ENCODE measurements at regions not wholly inside any gene's neighbourhood (a gene's known extent, or its start where the extent isn't known, plus 50 kb on each side); places are given as distances from the start of the nearest gene placed in this dataset.
"Not testable (repeated sequence)": the region's sequence is repeated elsewhere in the genome, so short reads cannot be mapped to it uniquely, and the experiment has no call there.

DNA sequence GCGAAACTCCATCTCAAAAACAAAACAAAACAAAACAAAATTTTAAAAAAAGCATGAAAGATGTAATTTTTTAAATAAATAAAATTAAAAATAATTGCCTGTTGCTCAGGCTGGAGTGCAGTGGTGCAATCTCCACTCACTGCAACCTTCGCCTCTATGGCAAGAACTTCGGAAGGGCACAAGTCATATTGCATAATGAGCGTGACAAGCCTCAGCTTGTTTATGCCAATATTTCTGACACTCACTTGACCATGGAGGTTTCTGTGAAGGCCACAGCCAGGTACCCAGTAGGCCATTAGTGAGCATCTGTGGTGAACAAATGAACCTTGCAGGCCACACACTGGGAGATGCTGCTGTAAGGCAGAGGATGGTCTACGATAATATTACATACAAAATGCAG, 106.1 kb upstream of the KMT2C start:
- H3K36me3 ChIP-seq (ENCODE audit: control insufficient read depth, insufficient read depth, low read length) = no peaks in the 10 kb centered on the region
- H3K4me1 ChIP-seq (ENCODE audit: control insufficient read depth, insufficient read depth, low read length) = peaks cover 12% of the 10 kb centered on the region
- no peak overlapping the region for H3K27ac ChIP-seq (ENCODE audit: low read depth, low read length)
- no peak overlapping the region for H3K9ac ChIP-seq (ENCODE audit: low read depth, low read length)
- H3K4me3 ChIP-seq (ENCODE audit: low read depth, low read length) = no peak overlapping the region
- no peaks in the 10 kb centered on the region for H3K27me3 ChIP-seq (ENCODE audit: control insufficient read depth, insufficient read depth, low read length)
- no peaks in the 10 kb centered on the region for H3K9me3 ChIP-seq (ENCODE audit: control insufficient read depth, insufficient read depth, low read length)

DNA sequence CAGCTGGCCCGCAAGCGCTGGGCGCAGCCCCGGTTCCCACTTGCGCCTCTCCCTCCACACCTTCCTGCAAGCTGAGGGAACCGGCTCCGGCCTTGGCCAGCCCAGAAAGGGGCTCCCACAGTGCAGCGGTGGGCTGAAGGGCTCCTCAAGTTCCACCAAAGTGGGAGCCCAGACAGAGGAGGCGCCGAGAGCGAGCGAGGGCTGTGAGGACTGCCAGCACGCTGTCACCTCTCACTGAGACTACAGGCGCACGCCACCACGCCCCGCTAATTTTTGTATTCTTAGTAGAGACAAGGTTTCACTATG, 103.3 kb upstream of the KMT2C start:
- not testable (repeated sequence) for H3K9ac ChIP-seq (ENCODE audit: low read depth, low read length); H3K27ac ChIP-seq (ENCODE audit: low read depth, low read length); H3K36me3 ChIP-seq (ENCODE audit: control insufficient read depth, insufficient read depth, low read length); H3K4me1 ChIP-seq (ENCODE audit: control insufficient read depth, insufficient read depth, low read length); H3K27me3 ChIP-seq (ENCODE audit: control insufficient read depth, insufficient read depth, low read length); H3K4me3 ChIP-seq (ENCODE audit: low read depth, low read length); H3K9me3 ChIP-seq (ENCODE audit: control insufficient read depth, insufficient read depth, low read length)

DNA sequence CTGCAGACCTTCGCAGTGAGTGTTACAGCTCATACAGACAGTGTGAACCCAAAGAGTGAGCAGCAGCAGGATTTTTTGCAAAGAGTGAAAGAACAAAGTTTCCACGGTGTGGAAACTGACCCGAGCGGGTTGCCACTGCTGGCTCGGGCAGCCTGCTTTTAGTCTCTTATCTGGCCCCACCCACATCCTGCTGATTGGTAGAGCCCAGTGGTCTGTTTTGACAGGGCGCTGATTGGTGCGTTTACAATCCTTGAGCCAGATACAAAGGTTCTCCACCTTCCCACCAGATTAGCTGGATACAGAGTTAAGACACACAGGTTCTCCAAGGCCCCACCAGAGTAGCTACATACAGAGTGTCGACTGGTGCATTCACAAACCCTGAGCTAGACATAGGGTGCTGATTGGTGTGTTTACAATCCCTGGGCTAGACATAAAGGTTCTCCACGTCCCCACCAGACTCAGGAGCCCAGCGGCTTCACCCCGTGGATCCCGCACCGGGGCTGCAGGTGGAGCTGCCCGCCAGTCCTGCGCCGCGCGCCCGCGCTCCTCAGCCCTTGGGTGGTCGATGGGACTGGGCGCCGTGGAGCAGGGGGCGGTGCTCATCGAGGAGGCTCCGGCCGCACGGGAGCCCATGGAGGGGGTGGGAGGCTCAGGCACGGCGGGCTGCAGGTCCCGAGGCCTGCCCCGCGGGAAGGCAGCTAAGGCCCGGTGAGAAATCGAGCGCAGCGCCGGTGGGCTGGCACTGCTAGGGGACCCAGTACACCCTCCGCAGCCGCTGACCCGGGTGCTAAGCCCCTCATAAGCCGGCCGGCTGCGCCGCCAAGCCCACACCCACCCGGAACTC, 102.8 kb upstream of the KMT2C start:
- H3K27me3 ChIP-seq (ENCODE audit: control insufficient read depth, insufficient read depth, low read length); H3K4me3 ChIP-seq (ENCODE audit: low read depth, low read length); H3K4me1 ChIP-seq (ENCODE audit: control insufficient read depth, insufficient read depth, low read length); H3K27ac ChIP-seq (ENCODE audit: low read depth, low read length); H3K36me3 ChIP-seq (ENCODE audit: control insufficient read depth, insufficient read depth, low read length); H3K9ac ChIP-seq (ENCODE audit: low read depth, low read length); H3K9me3 ChIP-seq (ENCODE audit: control insufficient read depth, insufficient read depth, low read length): not testable (repeated sequence)

DNA sequence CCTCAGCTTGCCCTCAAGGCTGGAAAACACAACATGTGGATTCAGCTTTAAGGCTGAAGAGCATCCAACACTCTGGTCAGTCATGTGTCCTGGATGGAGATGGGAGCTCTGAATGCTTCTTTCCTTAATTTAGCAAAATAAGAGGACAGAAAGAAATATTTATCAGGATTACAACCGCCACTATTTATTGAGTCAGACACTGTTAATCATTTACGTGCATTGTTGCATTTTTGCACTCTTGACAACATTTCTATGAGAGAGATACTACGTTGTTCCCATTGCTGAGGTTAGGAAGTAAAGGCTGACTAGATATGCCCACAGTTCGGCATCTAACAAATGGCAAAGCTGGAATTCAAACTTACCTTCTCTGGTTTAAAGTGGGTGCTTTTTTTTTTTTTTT, 101.8 kb upstream of the KMT2C start:
- Histone ChIP-seq H3K4me1 (ENCODE audit: control insufficient read depth, insufficient read depth, low read length) (peaks cover 5% of the 10 kb centered on the region; the same call in 1 of the 2 replicates), H3K9ac (ENCODE audit: low read depth, low read length) (no peak overlapping the region), H3K36me3 (ENCODE audit: control insufficient read depth, insufficient read depth, low read length) (no peaks in the 10 kb centered on the region), H3K9me3 (ENCODE audit: control insufficient read depth, insufficient read depth, low read length) (peaks cover 2% of the 10 kb centered on the region; the same call in 1 of the 2 replicates), H3K27ac (ENCODE audit: low read depth, low read length) (no peak overlapping the region), H3K4me3 (ENCODE audit: low read depth, low read length) (no peak overlapping the region), H3K27me3 (ENCODE audit: control insufficient read depth, insufficient read depth, low read length) (no peaks in the 10 kb centered on the region)

DNA sequence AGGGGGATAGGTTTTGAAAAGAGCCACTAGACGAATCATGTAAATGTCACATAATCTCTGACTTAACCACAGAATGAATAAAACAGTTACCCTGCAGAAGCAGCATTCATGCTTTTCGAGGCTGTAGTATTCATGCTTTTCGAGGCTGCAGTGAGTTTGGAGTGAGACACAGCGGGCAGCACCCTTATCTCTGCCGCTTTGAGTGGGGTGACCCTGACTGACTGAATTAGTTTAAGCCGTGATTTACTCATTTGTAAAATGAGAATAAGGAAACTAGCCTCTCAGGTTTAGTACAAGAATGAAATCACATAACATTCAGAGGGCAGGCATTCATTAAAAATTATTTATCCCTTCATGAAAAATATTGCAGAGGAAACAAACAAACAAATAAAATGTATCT, 92.8 kb upstream of the KMT2C start:
- H3K27ac ChIP-seq (ENCODE audit: low read depth, low read length) = no peak overlapping the region
- H3K9ac ChIP-seq (ENCODE audit: low read depth, low read length) = no peak overlapping the region
- H3K27me3 ChIP-seq (ENCODE audit: control insufficient read depth, insufficient read depth, low read length) = no peaks in the 10 kb centered on the region
- no peak overlapping the region for H3K4me3 ChIP-seq (ENCODE audit: low read depth, low read length)
- no peaks in the 10 kb centered on the region for H3K4me1 ChIP-seq (ENCODE audit: control insufficient read depth, insufficient read depth, low read length)
- H3K9me3 ChIP-seq (ENCODE audit: control insufficient read depth, insufficient read depth, low read length) = no peaks in the 10 kb centered on the region
- H3K36me3 ChIP-seq (ENCODE audit: control insufficient read depth, insufficient read depth, low read length) = no peaks in the 10 kb centered on the region

DNA sequence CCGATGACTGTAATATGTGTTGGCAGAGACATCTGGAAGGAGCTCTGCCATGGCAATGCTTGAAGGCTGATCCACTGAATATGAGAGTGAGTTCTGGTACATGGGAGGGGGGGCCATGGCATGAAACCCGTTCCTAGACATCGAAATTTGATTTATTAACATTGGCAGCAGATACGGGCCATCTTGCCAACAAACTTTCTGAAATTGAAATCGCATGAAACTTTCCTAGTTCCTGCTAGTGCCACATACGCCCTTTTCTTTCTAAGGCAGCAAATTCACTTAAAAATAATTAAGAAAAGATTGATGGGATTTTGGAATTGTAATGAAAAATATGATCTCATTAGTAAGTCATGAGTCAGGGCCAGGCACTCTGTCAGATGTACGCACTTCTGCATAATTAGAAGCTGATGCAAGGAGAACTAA, 91.8 kb upstream of the KMT2C start:
- H3K4me1 ChIP-seq (ENCODE audit: control insufficient read depth, insufficient read depth, low read length) = peaks cover 4% of the 10 kb centered on the region

DNA sequence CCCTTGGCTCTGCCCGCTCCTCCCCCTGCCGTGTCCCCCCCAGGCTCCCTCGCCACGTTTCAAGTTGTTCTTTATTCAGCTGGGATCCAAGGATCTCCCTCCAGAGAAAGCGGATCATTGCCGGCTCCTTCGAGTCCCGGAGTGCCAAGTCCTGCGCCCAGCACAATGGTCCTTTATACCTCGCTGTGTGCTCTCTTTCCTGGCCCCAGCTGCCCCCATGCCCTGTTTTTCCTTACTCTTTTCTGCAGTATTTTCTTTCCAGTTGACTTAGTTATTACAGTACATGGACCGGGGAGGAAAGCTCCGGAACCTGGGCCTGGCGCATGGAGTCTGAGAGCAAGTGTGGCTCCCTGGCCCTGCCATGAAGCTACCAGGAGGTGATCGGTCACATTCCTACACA, 88.1 kb upstream of the KMT2C start:
- Histone ChIP-seq H3K4me3 (ENCODE audit: low read depth, low read length) (no peak overlapping the region), H3K36me3 (ENCODE audit: control insufficient read depth, insufficient read depth, low read length) (no peaks in the 10 kb centered on the region), H3K9me3 (ENCODE audit: control insufficient read depth, insufficient read depth, low read length) (peaks cover 4% of the 10 kb centered on the region; the same call in 1 of the 2 replicates), H3K9ac (ENCODE audit: low read depth, low read length) (no peak overlapping the region), H3K27me3 (ENCODE audit: control insufficient read depth, insufficient read depth, low read length) (no peaks in the 10 kb centered on the region), H3K27ac (ENCODE audit: low read depth, low read length) (no peak overlapping the region), H3K4me1 (ENCODE audit: control insufficient read depth, insufficient read depth, low read length) (peaks cover 8% of the 10 kb centered on the region)

More for the DNA sequence above, 91.8 kb upstream of the KMT2C start:
- no peaks in the 10 kb centered on the region for H3K27me3 ChIP-seq (ENCODE audit: control insufficient read depth, insufficient read depth, low read length)
- no peak overlapping the region for H3K4me3 ChIP-seq (ENCODE audit: low read depth, low read length)
- H3K27ac ChIP-seq (ENCODE audit: low read depth, low read length) = no peak overlapping the region
- no peak overlapping the region for H3K9ac ChIP-seq (ENCODE audit: low read depth, low read length)
- H3K9me3 ChIP-seq (ENCODE audit: control insufficient read depth, insufficient read depth, low read length) = no peaks in the 10 kb centered on the region
- H3K36me3 ChIP-seq (ENCODE audit: control insufficient read depth, insufficient read depth, low read length) = no peaks in the 10 kb centered on the region

DNA sequence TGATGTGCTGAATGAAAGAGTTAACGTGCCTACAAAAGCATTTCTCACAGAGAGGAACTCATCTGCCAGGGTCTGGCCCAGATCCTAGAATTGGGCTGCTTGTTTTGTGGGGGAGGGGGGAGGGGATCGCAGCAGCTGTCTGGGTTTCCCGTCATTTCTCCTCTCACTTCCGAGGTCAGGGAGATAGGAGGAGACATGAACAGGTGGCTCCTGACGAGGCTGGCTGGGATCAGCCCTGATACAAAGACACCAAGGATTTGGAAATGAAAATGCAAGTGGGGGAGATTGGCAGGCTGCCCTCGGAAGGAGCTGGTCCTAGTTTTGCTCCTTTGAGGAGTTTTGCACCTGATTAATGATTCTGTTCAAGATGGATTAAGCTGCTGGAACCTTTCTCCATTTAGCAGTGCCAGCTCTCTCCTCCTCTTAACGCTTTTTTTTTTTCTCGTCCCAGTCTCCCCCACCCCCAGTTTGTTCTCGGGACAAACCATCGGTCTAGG, 86.8 kb upstream of the KMT2C start:
- H3K4me3 ChIP-seq (ENCODE audit: low read depth, low read length) = no peak overlapping the region
- no peak overlapping the region for H3K27ac ChIP-seq (ENCODE audit: low read depth, low read length)
- H3K36me3 ChIP-seq (ENCODE audit: control insufficient read depth, insufficient read depth, low read length) = no peaks in the 10 kb centered on the region
- H3K27me3 ChIP-seq (ENCODE audit: control insufficient read depth, insufficient read depth, low read length) = no peaks in the 10 kb centered on the region
- H3K4me1 ChIP-seq (ENCODE audit: control insufficient read depth, insufficient read depth, low read length) = peaks cover 8% of the 10 kb centered on the region
- no peak overlapping the region for H3K9ac ChIP-seq (ENCODE audit: low read depth, low read length)
- H3K9me3 ChIP-seq (ENCODE audit: control insufficient read depth, insufficient read depth, low read length) = peaks cover 4% of the 10 kb centered on the region; the same call in 1 of the 2 replicates

DNA sequence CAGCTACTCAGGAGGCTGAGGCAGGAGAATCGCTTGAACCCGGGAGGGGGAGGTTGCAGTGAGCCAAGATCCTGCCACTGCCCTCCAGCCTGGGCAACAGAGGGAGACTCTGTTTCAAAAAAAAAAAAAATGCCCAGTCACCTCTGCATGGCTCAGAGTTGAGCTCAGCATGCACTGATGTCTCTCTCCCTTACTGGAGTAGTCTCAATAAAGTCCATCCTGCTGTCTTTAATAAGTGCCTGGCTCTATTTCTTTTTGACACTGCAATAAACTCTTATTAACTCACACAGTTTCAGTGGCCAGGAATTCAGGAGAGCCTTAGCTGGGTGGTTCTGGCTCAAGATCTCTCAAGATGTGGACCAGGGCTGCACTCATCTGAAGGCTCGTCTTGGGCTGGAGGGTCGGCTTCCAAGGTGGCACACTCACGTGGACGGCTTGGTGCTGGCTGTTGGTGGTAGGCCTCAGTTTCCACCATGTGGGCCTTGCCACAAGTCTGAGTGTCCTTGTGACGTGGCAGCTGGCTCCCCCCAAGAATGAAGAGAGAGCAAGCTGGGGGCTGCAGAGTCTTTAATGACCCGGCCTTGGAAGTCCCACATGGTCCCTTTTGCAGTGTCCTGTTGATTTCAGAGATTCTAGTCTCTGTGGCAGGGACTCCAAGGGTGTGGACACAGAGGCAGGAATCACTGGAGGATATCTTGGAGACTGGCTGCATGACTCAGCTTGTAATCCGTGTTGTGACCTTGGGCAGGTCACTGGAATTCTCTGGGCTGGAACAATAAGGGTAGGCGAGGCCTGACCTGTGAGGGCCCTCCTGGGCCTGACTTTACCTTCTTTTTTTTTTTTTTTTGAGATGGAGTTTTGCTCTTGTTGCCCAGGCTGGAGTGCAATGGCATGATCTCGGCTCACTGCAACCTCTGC, 85.9 kb upstream of the KMT2C start:
- Histone ChIP-seq H3K36me3 (ENCODE audit: control insufficient read depth, insufficient read depth, low read length) (no peaks in the 10 kb centered on the region), H3K4me3 (ENCODE audit: low read depth, low read length) (no peak overlapping the region), H3K9ac (ENCODE audit: low read depth, low read length) (no peak overlapping the region), H3K27me3 (ENCODE audit: control insufficient read depth, insufficient read depth, low read length) (no peaks in the 10 kb centered on the region), H3K4me1 (ENCODE audit: control insufficient read depth, insufficient read depth, low read length) (peaks cover 8% of the 10 kb centered on the region), H3K9me3 (ENCODE audit: control insufficient read depth, insufficient read depth, low read length) (peaks cover 4% of the 10 kb centered on the region; the same call in 1 of the 2 replicates), H3K27ac (ENCODE audit: low read depth, low read length) (no peak overlapping the region)

DNA sequence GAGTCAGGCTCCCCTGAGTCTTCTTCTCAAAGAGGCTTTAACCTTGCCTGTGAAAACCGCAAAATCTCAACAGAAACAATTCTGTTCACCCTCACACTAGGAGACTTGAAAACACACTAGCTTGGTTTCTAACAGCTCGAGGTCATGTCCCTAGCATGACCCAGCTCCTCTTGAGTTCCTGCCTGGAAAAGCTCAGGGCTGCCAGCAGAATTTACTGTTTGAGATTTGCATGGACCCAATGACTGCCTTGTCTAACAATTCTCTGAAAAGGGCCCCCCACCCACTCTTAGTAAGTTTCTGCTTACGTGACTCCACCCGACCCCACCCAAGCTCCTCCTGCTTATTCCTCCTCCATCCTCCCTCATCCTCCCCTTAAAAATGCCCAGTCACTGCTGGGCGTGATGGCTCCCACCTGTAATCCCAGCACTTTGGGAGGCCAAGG, 85.1 kb upstream of the KMT2C start:
- Histone ChIP-seq H3K36me3 (ENCODE audit: control insufficient read depth, insufficient read depth, low read length) (no peaks in the 10 kb centered on the region), H3K9ac (ENCODE audit: low read depth, low read length) (no peak overlapping the region), H3K4me1 (ENCODE audit: control insufficient read depth, insufficient read depth, low read length) (peaks cover 8% of the 10 kb centered on the region), H3K27me3 (ENCODE audit: control insufficient read depth, insufficient read depth, low read length) (no peaks in the 10 kb centered on the region), H3K4me3 (ENCODE audit: low read depth, low read length) (no peak overlapping the region), H3K9me3 (ENCODE audit: control insufficient read depth, insufficient read depth, low read length) (peaks cover 4% of the 10 kb centered on the region; the same call in 1 of the 2 replicates), H3K27ac (ENCODE audit: low read depth, low read length) (no peak overlapping the region)

DNA sequence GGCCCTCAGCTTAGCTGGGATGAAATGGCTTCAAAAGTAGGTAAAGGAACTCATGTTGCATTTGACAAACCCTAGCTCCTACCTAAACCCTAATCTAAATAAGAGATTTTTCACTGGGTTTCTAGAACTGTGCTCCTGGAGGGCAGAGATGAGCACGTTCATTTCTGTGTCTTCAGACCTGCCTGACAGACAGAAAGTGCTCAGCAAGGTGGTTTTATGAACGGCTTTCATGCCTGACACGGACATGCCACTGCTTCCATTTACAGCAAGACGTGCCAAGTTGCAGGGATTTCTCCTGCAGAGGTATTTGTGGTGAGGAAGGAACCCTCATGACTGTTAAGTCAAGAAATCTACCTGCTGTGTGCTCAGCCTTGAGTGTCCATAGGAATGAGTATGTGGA, 83.5 kb upstream of the KMT2C start:
- H3K27me3 ChIP-seq (ENCODE audit: control insufficient read depth, insufficient read depth, low read length) = no peaks in the 10 kb centered on the region
- H3K36me3 ChIP-seq (ENCODE audit: control insufficient read depth, insufficient read depth, low read length) = no peaks in the 10 kb centered on the region
- H3K4me3 ChIP-seq (ENCODE audit: low read depth, low read length) = no peak overlapping the region
- H3K9me3 ChIP-seq (ENCODE audit: control insufficient read depth, insufficient read depth, low read length) = peaks cover 4% of the 10 kb centered on the region; the same call in 1 of the 2 replicates
- H3K4me1 ChIP-seq (ENCODE audit: control insufficient read depth, insufficient read depth, low read length) = peaks cover 8% of the 10 kb centered on the region
- no peak overlapping the region for H3K9ac ChIP-seq (ENCODE audit: low read depth, low read length)
- no peak overlapping the region for H3K27ac ChIP-seq (ENCODE audit: low read depth, low read length)
